GM21717 (cell line): ENCODE measurements at regions not wholly inside any gene's neighbourhood (a gene's known extent, or its start where the extent isn't known, plus 50 kb on each side); places are given as distances from the start of the nearest gene placed in this dataset.
"Not testable (repeated sequence)": the region's sequence is repeated elsewhere in the genome, so short reads cannot be mapped to it uniquely, and the experiment has no call there.

Experiments
- ATAC-seq: cut with Tn5 transposase; IDR thresholded peaks from one replicate; pipeline ENCODE4 v1.9.1; 2021; ENCODE audit warnings: mild to moderate bottlenecking, moderate library complexity; ENCODE audit not compliant: unreplicated experiment

DNA sequence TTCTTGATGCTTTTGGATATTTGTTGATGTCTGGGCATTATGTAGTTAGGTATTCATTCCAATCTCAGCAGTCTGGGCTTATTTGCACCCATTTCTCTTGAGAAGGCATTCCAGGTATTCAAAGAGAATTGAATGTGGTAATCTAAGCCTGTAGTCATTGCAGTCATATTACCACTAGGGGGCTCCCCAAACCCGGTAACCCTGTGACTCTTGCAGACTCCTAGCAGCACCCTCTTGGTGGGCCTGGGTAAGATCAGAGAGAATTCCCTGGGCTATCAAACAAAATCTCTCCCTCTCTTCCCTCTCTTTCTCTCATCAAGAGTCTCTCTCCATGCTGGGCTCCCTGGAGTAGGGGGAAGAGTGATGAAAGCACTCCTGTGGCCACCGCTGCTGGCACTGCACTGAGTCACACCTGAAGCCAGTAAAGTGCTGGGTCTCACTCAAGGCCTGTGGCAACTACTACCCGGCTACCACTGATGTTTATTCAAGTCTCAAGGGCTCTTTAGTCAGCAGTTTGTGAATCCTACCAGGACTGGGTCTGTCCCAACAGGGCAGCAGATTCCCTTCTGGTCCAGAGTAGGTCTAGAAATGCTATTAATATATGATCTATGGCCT lies 187.7 kb upstream of the NUDT10 start:
- peak; percentile 80 for ATAC-seq

DNA sequence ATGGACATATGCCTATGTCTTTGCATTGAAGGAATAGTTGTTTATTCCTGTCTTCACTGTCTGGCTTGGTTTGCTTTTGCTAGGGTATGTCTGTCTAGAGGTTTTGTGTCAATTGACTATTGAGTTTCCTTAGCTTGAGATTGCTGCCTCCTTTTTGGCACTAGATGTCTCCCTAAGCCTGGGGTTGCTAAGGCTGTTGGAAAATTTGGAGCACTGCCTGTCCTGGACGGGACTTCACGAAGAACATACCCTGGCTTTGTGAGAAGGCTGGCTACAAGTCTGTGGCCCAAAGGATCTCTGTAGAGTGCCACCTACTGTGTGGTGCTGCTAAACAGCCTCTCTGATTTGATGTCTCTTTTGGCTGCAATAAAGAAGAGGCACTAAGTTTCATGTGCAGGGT lies 183.8 kb upstream of the NUDT10 start:
- no peak for ATAC-seq

DNA sequence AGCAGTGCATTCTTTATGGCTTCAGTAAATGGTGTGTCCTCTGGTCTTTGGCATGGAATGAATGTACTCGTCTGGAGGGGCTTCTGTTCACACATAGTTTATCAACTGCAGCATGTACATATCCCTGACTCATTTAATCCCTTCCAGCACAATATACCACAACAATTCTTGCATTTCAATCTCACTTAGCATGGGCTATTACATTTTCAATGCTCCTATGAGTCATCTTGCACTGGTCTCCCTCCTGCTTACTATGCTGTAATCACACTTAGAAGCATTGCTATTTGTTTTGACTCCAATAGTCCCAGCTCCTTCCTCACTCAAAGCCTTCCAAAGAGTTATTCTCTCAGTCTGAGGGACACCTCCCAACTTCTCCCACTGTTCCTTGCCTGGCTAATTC lies 180.9 kb upstream of the NUDT10 start:
- no peak for ATAC-seq

GRCh38 chrX:51155157-51155556 lies 177.5 kb upstream of the NUDT10 start:
- ATAC-seq: no peak

- no peak for ATAC-seq
Measured at GRCh38 chrX:51155566-51155965, 177.1 kb upstream of the NUDT10 start.

GRCh38 chrX:51158231-51158630 lies 174.4 kb upstream of the NUDT10 start:
- no peak for ATAC-seq

DNA sequence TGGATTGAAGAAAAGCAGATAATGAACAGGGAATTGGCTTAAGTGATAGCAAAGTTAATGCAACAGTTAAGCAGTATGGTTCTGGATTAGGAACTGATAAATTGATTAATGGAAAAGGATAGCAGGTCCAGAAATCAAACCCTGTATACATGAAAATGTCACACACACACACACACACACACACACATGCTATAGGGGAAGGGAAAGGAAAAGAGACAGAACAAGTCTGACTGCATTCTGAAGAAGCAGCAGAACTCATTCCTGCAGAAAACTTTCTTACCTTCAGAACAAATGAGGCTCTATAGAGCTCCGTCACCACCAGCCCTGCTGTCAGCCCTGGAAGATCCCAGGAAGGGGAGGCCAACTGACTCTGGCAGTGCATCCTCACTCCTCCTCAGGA lies 173.2 kb upstream of the NUDT10 start:
- not testable (repeated sequence) for ATAC-seq

- ATAC-seq: no peak
Measured at GRCh38 chrX:51163730-51164129, 168.9 kb upstream of the NUDT10 start.

DNA sequence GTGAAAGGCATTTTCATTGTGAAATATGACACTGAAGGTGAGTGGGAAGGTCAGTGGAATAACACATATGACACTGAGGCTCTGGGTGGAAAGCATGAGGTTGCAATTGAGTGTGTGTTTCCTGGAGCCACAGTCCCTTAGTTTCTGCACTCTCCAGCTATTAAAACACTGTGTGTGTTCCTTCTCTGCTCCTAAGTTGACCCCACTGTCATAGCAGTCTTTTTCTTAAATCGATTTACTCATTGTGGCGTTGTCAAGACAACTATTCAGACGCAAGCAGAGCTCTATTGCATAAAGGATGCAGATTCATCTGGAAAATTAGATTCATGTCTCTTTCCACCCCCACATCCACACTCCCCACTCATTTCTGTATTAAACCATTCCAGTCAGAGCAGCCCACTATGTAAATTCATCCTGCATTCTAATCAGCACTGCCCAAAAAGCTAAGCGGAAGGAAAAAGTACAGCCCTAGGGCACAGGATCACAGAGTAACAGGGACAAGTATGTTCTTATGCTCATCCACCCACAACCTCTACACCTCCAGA lies 154.2 kb upstream of the NUDT10 start:
- ATAC-seq: not testable (repeated sequence)

GRCh38 chrX:51179805-51180204 lies 152.8 kb upstream of the NUDT10 start:
- not testable (repeated sequence) for ATAC-seq

GRCh38 chrX:51182545-51182944 lies 150.1 kb upstream of the NUDT10 start:
- no peak for ATAC-seq

DNA sequence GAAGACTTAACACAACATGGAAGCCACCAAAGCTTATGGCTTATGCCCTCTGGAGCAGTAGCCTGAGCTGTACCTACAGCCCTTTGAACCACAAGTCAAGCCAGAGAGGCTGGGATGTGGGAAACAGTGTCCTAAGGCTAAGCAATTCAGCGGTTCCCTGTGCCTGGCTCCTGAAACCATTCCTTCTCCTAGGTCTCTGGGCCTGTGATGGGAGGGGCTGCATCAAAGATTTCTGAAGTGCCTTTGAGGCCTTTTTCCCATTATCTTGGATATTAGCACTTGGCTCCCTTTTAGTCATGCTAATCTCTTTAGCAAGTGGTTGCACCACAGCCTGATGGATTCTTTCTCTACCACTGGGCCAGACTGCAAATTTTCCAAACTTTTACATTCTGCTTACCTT lies 140.5 kb upstream of the NUDT10 start:
- ATAC-seq: no peak

GRCh38 chrX:51215266-51215665 lies 117.4 kb upstream of the NUDT10 start:
- no peak for ATAC-seq

DNA sequence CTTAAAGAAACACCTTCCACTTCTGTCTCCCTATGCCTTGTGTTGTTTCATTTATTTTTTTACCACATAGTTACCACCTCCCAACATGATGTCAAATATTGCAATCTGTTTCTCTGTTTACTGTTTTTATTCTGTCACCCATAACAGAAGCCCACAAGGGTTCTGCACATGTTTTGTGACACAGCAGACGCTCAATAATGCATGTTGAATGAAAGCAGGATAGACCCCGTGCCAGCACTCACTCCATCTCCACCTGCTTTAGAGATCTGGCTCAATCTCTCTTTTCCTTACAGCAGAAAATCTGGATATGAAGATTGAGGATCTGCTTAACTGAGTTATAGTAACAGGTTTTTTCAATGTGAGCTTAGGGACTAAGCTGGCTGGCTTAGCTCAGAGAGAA lies 116.8 kb upstream of the NUDT10 start:
- ATAC-seq: no peak

GRCh38 chrX:51242212-51242611 lies 90.4 kb upstream of the NUDT10 start:
- no peak for ATAC-seq

DNA sequence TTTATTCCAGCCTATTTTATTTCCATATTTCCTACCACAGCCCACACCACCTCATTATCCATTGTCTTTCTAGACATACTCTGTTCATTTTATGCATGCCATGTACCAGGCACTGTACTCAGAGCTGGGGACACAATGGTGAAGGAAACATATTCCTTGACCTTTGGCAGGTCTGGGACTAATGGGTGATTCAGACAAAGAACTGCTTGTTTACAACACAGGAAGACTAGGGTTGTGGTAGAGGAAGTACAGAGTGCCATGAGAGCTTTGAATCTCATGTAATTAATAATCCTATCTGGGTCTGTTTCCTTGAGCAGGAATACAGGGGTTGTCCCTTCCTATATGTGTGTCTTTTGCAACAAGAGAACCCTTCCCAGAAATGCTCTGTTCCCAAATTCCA lies 75.1 kb upstream of the NUDT10 start:
- ATAC-seq: no peak

DNA sequence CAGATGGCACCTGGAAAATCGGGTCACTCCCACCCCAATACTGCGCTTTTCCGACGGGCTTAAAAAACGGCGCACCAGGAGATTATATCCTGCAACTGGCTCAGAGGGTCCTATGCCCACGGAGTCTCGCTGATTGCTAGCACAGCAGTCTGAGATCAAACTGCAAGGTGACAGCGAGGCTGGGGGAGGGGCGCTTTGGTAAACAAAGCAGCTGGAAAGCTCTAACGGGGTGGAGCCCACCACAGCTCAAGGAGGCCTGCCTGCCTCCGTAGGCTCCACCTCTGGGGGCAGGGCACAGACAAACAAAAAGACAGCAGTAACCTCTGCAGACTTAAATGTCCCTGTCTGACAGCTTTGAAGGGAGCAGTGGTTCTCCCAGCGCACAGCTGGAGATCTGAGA lies 70.4 kb upstream of the NUDT10 start:
- not testable (repeated sequence) for ATAC-seq

GRCh38 chrX:51272638-51273037 lies 60.0 kb upstream of the NUDT10 start:
- no peak for ATAC-seq

DNA sequence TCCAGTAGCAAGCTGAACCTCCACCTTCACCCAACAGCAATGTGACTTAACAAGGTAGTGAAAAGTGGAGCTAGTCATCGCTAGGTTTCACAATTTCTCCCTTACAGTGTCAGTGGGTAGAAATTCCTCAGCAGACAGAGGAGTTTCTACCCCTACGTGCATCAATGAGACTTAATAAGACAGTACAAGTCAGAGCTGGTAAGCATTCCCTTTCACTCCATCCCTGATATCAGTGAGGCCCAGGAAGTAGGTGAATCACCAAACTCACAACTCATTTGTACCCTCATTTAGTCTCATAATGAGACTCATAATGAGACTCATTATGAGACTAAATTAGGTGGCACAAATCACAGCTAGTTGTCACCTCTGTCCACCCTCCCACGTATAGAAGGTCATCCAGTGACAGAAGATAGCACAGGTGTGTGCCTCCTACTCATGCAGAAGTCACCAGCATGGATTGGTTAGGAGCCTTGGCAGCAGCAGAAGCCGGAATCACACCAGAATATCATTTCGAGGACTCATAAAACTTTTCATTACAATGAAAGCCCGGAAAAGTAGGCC lies 50.8 kb upstream of the NUDT10 start:
- ATAC-seq: no peak
